ENCODE measurements at regions not wholly inside any gene's neighbourhood (a gene's known extent, or its start where the extent isn't known, plus 50 kb on each side); places are given as distances from the start of the nearest gene placed in this dataset.

GRCh38 chr11:97860237-97860636, 1160.5 kb upstream of the CNTN5 start:
- H3K27ac ChIP-seq (ENCODE audit: low read depth, low read length) = no peak overlapping the region
- TF ChIP-seq CTCF (IDR thresholded peaks at IDR 0.05; ENCODE audit: extremely low read depth, low read depth, low read length) = no peak
- H4K20me1 ChIP-seq (ENCODE audit: insufficient read depth, low read length) = no peaks in the 10 kb centered on the region
- H2AFZ ChIP-seq (ENCODE audit: low read length) = no peak overlapping the region
- H3K9me3 ChIP-seq (ENCODE audit: low read depth, low read length) = peaks cover 2% of the 10 kb centered on the region
- H3K79me2 ChIP-seq (ENCODE audit: insufficient read depth, low read length) = no peaks in the 10 kb centered on the region
- no peaks in the 10 kb centered on the region for H3K4me1 ChIP-seq (ENCODE audit: insufficient read depth, low read length)
- no peak overlapping the region for H3K4me2 ChIP-seq (ENCODE audit: insufficient read depth, low read length)
- no peak for DNase-seq (ENCODE audit: insufficient read length, low spot score, missing footprints)
- no peaks in the 10 kb centered on the region for H3K36me3 ChIP-seq (ENCODE audit: insufficient read depth, low read length)
- no peaks in the 10 kb centered on the region for H3K27me3 ChIP-seq (ENCODE audit: insufficient read depth, low read length)
- H3K4me3 ChIP-seq (ENCODE audit: insufficient read depth, low read length) = no peak overlapping the region

GRCh38 chr11:97862021-97862420, 1158.7 kb upstream of the CNTN5 start:
- Histone ChIP-seq H2AFZ (ENCODE audit: low read length) (no peak overlapping the region), H3K36me3 (ENCODE audit: insufficient read depth, low read length) (no peaks in the 10 kb centered on the region), H3K27me3 (ENCODE audit: insufficient read depth, low read length) (no peaks in the 10 kb centered on the region), H3K4me2 (ENCODE audit: insufficient read depth, low read length) (no peak overlapping the region), H4K20me1 (ENCODE audit: insufficient read depth, low read length) (no peaks in the 10 kb centered on the region), H3K27ac (ENCODE audit: low read depth, low read length) (no peak overlapping the region), H3K79me2 (ENCODE audit: insufficient read depth, low read length) (no peaks in the 10 kb centered on the region), H3K4me3 (ENCODE audit: insufficient read depth, low read length) (no peak overlapping the region), H3K4me1 (ENCODE audit: insufficient read depth, low read length) (no peaks in the 10 kb centered on the region), H3K9me3 (ENCODE audit: low read depth, low read length) (peaks cover 2% of the 10 kb centered on the region)
- DNase-seq (ENCODE audit: insufficient read length, low spot score, missing footprints) = no peak
- no peak for TF ChIP-seq CTCF (IDR thresholded peaks at IDR 0.05; ENCODE audit: extremely low read depth, low read depth, low read length)

- Histone ChIP-seq H4K20me1 (ENCODE audit: insufficient read depth, low read length) (no peaks in the 10 kb centered on the region), H3K4me2 (ENCODE audit: insufficient read depth, low read length) (no peak overlapping the region), H3K36me3 (ENCODE audit: insufficient read depth, low read length) (no peaks in the 10 kb centered on the region), H3K4me1 (ENCODE audit: insufficient read depth, low read length) (no peaks in the 10 kb centered on the region), H3K9me3 (ENCODE audit: low read depth, low read length) (peaks cover 2% of the 10 kb centered on the region), H3K27me3 (ENCODE audit: insufficient read depth, low read length) (no peaks in the 10 kb centered on the region), H2AFZ (ENCODE audit: low read length) (no peak overlapping the region), H3K4me3 (ENCODE audit: insufficient read depth, low read length) (no peak overlapping the region), H3K79me2 (ENCODE audit: insufficient read depth, low read length) (no peaks in the 10 kb centered on the region), H3K27ac (ENCODE audit: low read depth, low read length) (no peak overlapping the region)
- no peak for DNase-seq (ENCODE audit: insufficient read length, low spot score, missing footprints)
- no peak for TF ChIP-seq CTCF (IDR thresholded peaks at IDR 0.05; ENCODE audit: extremely low read depth, low read depth, low read length)
These were observed 1155.2 kb upstream of the CNTN5 start for GRCh38 chr11:97865424-97866012.

- Histone ChIP-seq H4K20me1 (ENCODE audit: insufficient read depth, low read length) (no peaks in the 10 kb centered on the region), H3K36me3 (ENCODE audit: insufficient read depth, low read length) (no peaks in the 10 kb centered on the region), H3K4me3 (ENCODE audit: insufficient read depth, low read length) (no peak overlapping the region), H3K9me3 (ENCODE audit: low read depth, low read length) (no peaks in the 10 kb centered on the region), H3K79me2 (ENCODE audit: insufficient read depth, low read length) (no peaks in the 10 kb centered on the region), H3K4me1 (ENCODE audit: insufficient read depth, low read length) (no peaks in the 10 kb centered on the region), H3K27me3 (ENCODE audit: insufficient read depth, low read length) (no peaks in the 10 kb centered on the region), H3K4me2 (ENCODE audit: insufficient read depth, low read length) (no peak overlapping the region), H2AFZ (ENCODE audit: low read length) (no peak overlapping the region), H3K27ac (ENCODE audit: low read depth, low read length) (no peak overlapping the region)
- no peak for DNase-seq (ENCODE audit: insufficient read length, low spot score, missing footprints)
- TF ChIP-seq CTCF (IDR thresholded peaks at IDR 0.05; ENCODE audit: extremely low read depth, low read depth, low read length) = no peak
These were observed 1148.9 kb upstream of the CNTN5 start for GRCh38 chr11:97871816-97872215.

Measured in osteoblast (primary cell).